ENCODE measurements at regions not wholly inside any gene's neighbourhood (a gene's known extent, or its start where the extent isn't known, plus 50 kb on each side); places are given as distances from the start of the nearest gene placed in this dataset.

DNA sequence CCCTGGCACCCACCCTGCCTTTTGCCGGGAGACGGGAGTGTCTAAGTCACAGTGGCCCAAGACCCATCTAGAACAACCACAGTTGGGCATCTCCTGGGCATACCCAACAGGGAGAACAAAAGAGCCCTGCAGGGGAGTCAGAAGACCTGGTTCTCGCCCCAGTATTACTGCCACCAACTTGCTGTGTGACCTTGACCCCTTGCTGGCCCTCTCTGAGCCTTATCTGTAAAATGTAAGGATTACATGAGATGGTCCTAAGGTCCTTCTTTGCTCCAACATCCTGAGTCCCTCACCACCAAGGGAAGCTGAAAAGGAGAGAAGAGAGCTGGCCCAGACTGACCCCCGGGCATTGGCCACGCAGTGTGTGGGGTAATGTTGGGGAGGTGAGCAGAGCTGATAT, 119.0 kb downstream of the CCT6B start:
- DNase-seq (ENCODE audit: unreplicated experiment) = no peak
- no peaks in the 10 kb centered on the region for H3K36me3 Mint-ChIP-seq (ENCODE audit: insufficient read depth, unreplicated experiment)
- H3K27ac Mint-ChIP-seq (ENCODE audit: low read depth, unreplicated experiment) = no peak overlapping the region
- POLR2A ChIA-PET = no interaction called here
- peaks cover 31% of the 10 kb centered on the region for H3K9me3 Mint-ChIP-seq (ENCODE audit: unreplicated experiment)
- CTCF ChIA-PET = no interaction called here
- H3K27me3 Mint-ChIP-seq (ENCODE audit: insufficient read depth, unreplicated experiment) = no peaks in the 10 kb centered on the region
- no peaks in the 10 kb centered on the region for H3K4me1 Mint-ChIP-seq (ENCODE audit: insufficient read depth, unreplicated experiment)
- intact Hi-C loops (cut with micrococcal nuclease) = no loop called here
- TF ChIP-seq CTCF (IDR thresholded peaks at IDR 0.05; ENCODE audit: unreplicated experiment) = no peak
- H3K4me3 Mint-ChIP-seq (ENCODE audit: unreplicated experiment) = no peak overlapping the region
- no TSS peak for BruUV-seq (replicated peaks)

- Mint-ChIP-seq H3K27me3 (ENCODE audit: insufficient read depth, unreplicated experiment) (no peaks in the 10 kb centered on the region), H3K4me3 (ENCODE audit: unreplicated experiment) (no peak overlapping the region), H3K9me3 (ENCODE audit: unreplicated experiment) (peaks cover 31% of the 10 kb centered on the region), H3K4me1 (ENCODE audit: insufficient read depth, unreplicated experiment) (no peaks in the 10 kb centered on the region), H3K36me3 (ENCODE audit: insufficient read depth, unreplicated experiment) (no peaks in the 10 kb centered on the region), H3K27ac (ENCODE audit: low read depth, unreplicated experiment) (no peak overlapping the region)
- no peak for DNase-seq (ENCODE audit: unreplicated experiment)
- no peak for TF ChIP-seq CTCF (IDR thresholded peaks at IDR 0.05; ENCODE audit: unreplicated experiment)
- ChIA-PET CTCF (no interaction called here), POLR2A (no interaction called here)
- intact Hi-C loops (cut with micrococcal nuclease) = no loop called here
- no TSS peak for BruUV-seq (replicated peaks)
Measured at GRCh38 chr17:34841467-34841866, 119.8 kb downstream of the CCT6B start.

- Mint-ChIP-seq H3K4me1 (ENCODE audit: insufficient read depth, unreplicated experiment) (no peaks in the 10 kb centered on the region), H3K27ac (ENCODE audit: low read depth, unreplicated experiment) (no peak overlapping the region), H3K4me3 (ENCODE audit: unreplicated experiment) (no peak overlapping the region), H3K27me3 (ENCODE audit: insufficient read depth, unreplicated experiment) (no peaks in the 10 kb centered on the region), H3K36me3 (ENCODE audit: insufficient read depth, unreplicated experiment) (no peaks in the 10 kb centered on the region), H3K9me3 (ENCODE audit: unreplicated experiment) (peaks cover 32% of the 10 kb centered on the region)
- TF ChIP-seq CTCF (IDR thresholded peaks at IDR 0.05; ENCODE audit: unreplicated experiment) = no peak
- DNase-seq (ENCODE audit: unreplicated experiment) = no peak
- ChIA-PET CTCF (interaction anchor here (0.7 kb wide), 1 partner anchor 640 kb away, joined by 3 read pairs; no protein-coding TSS in a partner anchor), POLR2A (no interaction called here)
- intact Hi-C loops (cut with micrococcal nuclease) = no loop called here
- BruUV-seq (replicated peaks) = no TSS peak
Measured at GRCh38 chr17:34840750-34841149, 120.5 kb downstream of the CCT6B start.

GRCh38 chr17:34837876-34838478, 123.3 kb downstream of the CCT6B start:
- BruUV-seq (replicated peaks) = no TSS peak
- intact Hi-C loops (cut with micrococcal nuclease) = no loop called here
- H3K27ac Mint-ChIP-seq (ENCODE audit: low read depth, unreplicated experiment) = no peak overlapping the region
- H3K4me3 Mint-ChIP-seq (ENCODE audit: unreplicated experiment) = no peak overlapping the region
- H3K4me1 Mint-ChIP-seq (ENCODE audit: insufficient read depth, unreplicated experiment) = no peaks in the 10 kb centered on the region
- CTCF ChIA-PET = interaction anchor here (1.2 kb wide), 1 partner anchor 22 kb away, joined by 3 read pairs; no protein-coding TSS in a partner anchor
- TF ChIP-seq CTCF (IDR thresholded peaks at IDR 0.05; ENCODE audit: unreplicated experiment) = no peak
- peaks cover 40% of the 10 kb centered on the region for H3K9me3 Mint-ChIP-seq (ENCODE audit: unreplicated experiment)
- no peaks in the 10 kb centered on the region for H3K27me3 Mint-ChIP-seq (ENCODE audit: insufficient read depth, unreplicated experiment)
- POLR2A ChIA-PET = no interaction called here
- no peaks in the 10 kb centered on the region for H3K36me3 Mint-ChIP-seq (ENCODE audit: insufficient read depth, unreplicated experiment)
- DNase-seq (ENCODE audit: unreplicated experiment) = no peak

All from MCF 10A (cell line).